ENCODE measurements at regions not wholly inside any gene's neighbourhood (a gene's known extent, or its start where the extent isn't known, plus 50 kb on each side); places are given as distances from the start of the nearest gene placed in this dataset.

- H3K9me3 Mint-ChIP-seq, result no peaks in the 10 kb centered on the region
- H3K36me3 Mint-ChIP-seq (ENCODE audit: low read depth), result no peaks in the 10 kb centered on the region
- ChIA-PET POLR2A (no interaction called here), CTCF (interaction anchor here (0.7 kb wide), 1 partner anchor 72 kb away, joined by 3 read pairs; no protein-coding TSS in a partner anchor)
- H3K4me1 Mint-ChIP-seq, result no peaks in the 10 kb centered on the region
- no peak overlapping the region for H3K27ac Mint-ChIP-seq
- no peaks in the 10 kb centered on the region for H3K27me3 Mint-ChIP-seq
- DNase-seq, result no peak
- H3K4me3 Mint-ChIP-seq, result no peak overlapping the region
Observed at GRCh38 chr12:66984077-66984476, 285.1 kb upstream of the CAND1 start.

GRCh38 chr12:66984962-66985361, 284.2 kb upstream of the CAND1 start:
- no peak overlapping the region for H3K4me3 Mint-ChIP-seq
- no peak for DNase-seq
- no peak overlapping the region for H3K27ac Mint-ChIP-seq
- H3K4me1 Mint-ChIP-seq, result no peaks in the 10 kb centered on the region
- POLR2A ChIA-PET, result no interaction called here
- no peaks in the 10 kb centered on the region for H3K9me3 Mint-ChIP-seq
- no peaks in the 10 kb centered on the region for H3K36me3 Mint-ChIP-seq (ENCODE audit: low read depth)
- CTCF ChIA-PET, result no interaction called here
- no peaks in the 10 kb centered on the region for H3K27me3 Mint-ChIP-seq

DNA sequence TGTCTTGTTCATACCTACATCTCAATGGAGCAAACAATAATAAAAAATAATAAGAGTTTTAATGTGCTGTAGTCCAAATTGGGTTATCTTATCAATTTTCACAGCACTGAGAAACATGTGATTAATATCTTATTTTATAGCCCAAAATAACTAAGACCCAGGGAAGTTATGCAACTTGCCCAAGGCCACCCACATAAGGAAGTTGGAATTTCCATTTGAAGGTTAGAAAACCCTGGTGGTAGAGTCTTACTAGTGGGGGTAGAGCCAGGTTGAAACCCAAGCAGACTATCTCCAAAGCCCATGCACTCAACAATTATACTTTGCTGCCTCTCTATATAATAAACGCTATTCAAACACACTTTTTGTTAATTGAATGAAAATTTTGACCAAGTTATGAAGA, 270.0 kb upstream of the CAND1 start:
- no peaks in the 10 kb centered on the region for H3K9me3 Mint-ChIP-seq
- no peaks in the 10 kb centered on the region for H3K36me3 Mint-ChIP-seq (ENCODE audit: low read depth)
- CTCF ChIA-PET, result no interaction called here
- no peaks in the 10 kb centered on the region for H3K27me3 Mint-ChIP-seq
- H3K27ac Mint-ChIP-seq, result no peak overlapping the region
- POLR2A ChIA-PET, result no interaction called here
- no peaks in the 10 kb centered on the region for H3K4me1 Mint-ChIP-seq
- no peak for DNase-seq
- no peak overlapping the region for H3K4me3 Mint-ChIP-seq

DNA sequence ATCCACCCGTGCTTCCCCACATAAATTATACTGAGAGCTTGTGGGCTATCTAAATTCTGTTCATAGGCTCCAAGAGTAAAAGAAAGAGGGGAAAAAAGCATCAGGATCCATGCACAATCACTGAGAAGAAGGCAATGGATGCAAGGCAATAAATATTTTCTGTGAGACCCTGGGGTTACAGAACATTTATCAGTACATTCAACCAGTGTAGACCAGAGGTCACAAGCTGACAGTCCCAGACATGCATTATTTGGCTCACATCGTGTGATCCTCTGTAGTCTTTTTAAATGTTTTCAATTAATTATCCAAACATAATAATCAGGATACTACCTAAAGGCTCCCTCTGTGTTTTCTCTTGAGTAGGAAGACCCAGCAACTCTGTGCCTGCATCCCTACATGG, 267.9 kb upstream of the CAND1 start:
- DNase-seq, result no peak
- Mint-ChIP-seq H3K4me1 (no peaks in the 10 kb centered on the region), H3K27me3 (no peaks in the 10 kb centered on the region), H3K36me3 (ENCODE audit: low read depth) (no peaks in the 10 kb centered on the region), H3K4me3 (no peak overlapping the region), H3K9me3 (no peaks in the 10 kb centered on the region), H3K27ac (no peak overlapping the region)
- POLR2A ChIA-PET, result no interaction called here
- CTCF ChIA-PET, result interaction anchor here (0.5 kb wide), 1 partner anchor 10 kb away, joined by 3 read pairs; no protein-coding TSS in a partner anchor

- Mint-ChIP-seq H3K27me3 (no peaks in the 10 kb centered on the region), H3K9me3 (no peaks in the 10 kb centered on the region), H3K4me1 (no peaks in the 10 kb centered on the region), H3K36me3 (ENCODE audit: low read depth) (no peaks in the 10 kb centered on the region), H3K4me3 (no peak overlapping the region), H3K27ac (no peak overlapping the region)
- DNase-seq, result no peak
- ChIA-PET POLR2A (no interaction called here), CTCF (no interaction called here)
Observed at GRCh38 chr12:67002720-67003119, 266.4 kb upstream of the CAND1 start.

- Mint-ChIP-seq H3K27me3 (no peaks in the 10 kb centered on the region), H3K27ac (no peak overlapping the region), H3K36me3 (ENCODE audit: low read depth) (no peaks in the 10 kb centered on the region), H3K4me3 (no peak overlapping the region), H3K9me3 (no peaks in the 10 kb centered on the region), H3K4me1 (no peaks in the 10 kb centered on the region)
- ChIA-PET CTCF (interaction anchor here (0.6 kb wide), 1 partner anchor 323 kb away, joined by 3 read pairs; no protein-coding TSS in a partner anchor), POLR2A (no interaction called here)
- no peak for DNase-seq
Observed at GRCh38 chr12:67006610-67007009, 262.5 kb upstream of the CAND1 start.

DNA sequence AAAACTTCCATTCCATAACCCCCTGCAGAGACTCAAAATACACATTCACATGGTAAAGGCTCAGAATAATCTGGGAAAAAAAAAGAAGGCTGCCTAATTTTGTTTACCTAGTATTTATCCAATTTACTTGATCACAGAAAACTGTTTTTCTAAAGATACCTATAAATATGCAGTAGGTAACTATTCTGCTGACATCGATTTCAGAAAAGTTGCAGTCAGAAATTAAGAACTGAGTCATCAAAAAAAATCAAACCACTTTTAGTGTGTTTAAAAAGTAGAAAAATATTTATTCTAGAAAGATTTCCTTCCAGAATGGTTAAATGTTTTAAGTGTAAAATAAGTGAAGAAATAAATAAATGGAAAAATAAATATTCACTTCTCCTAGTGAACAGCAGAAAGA, 254.5 kb upstream of the CAND1 start:
- Mint-ChIP-seq H3K36me3 (ENCODE audit: low read depth) (no peaks in the 10 kb centered on the region), H3K4me1 (no peaks in the 10 kb centered on the region), H3K27ac (no peak overlapping the region), H3K9me3 (no peaks in the 10 kb centered on the region), H3K4me3 (no peak overlapping the region), H3K27me3 (no peaks in the 10 kb centered on the region)
- ChIA-PET CTCF (no interaction called here), POLR2A (no interaction called here)
- DNase-seq, result no peak

- Mint-ChIP-seq H3K4me3 (no peak overlapping the region), H3K27ac (no peak overlapping the region), H3K27me3 (no peaks in the 10 kb centered on the region), H3K4me1 (no peaks in the 10 kb centered on the region), H3K36me3 (ENCODE audit: low read depth) (no peaks in the 10 kb centered on the region), H3K9me3 (no peaks in the 10 kb centered on the region)
- ChIA-PET CTCF (interaction anchor here (1.0 kb wide), 1 partner anchor 9 kb away, joined by 4 read pairs; no protein-coding TSS in a partner anchor), POLR2A (no interaction called here)
- DNase-seq, result no peak
Observed at GRCh38 chr12:67018105-67018504, 251.1 kb upstream of the CAND1 start.

DNA sequence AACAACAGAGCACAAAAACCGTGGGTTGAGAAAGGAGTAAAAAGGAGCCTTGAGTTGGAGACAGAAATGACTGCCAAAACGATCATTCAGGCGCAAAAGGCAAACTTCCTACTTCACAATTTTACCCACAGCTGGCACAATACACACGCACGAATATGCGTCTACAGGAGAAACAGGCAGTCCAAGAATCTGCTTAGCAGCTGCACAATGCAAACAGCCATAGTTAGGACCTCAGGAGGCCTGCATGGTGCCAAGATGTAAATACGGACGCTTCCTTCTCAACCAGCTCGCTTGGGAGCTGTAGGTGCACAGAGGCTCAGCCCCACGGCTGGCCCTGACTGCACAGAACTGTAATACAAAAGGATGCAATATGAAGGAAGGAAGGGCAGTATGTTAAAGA, 250.1 kb upstream of the CAND1 start:
- CTCF ChIA-PET, result no interaction called here
- Mint-ChIP-seq H3K9me3 (no peaks in the 10 kb centered on the region), H3K27me3 (peaks cover 2% of the 10 kb centered on the region), H3K36me3 (ENCODE audit: low read depth) (no peaks in the 10 kb centered on the region), H3K4me1 (no peaks in the 10 kb centered on the region), H3K27ac (no peak overlapping the region), H3K4me3 (no peak overlapping the region)
- POLR2A ChIA-PET, result no interaction called here
- no peak for DNase-seq

GRCh38 chr12:67025543-67026114, 243.5 kb upstream of the CAND1 start:
- ChIA-PET POLR2A (no interaction called here), CTCF (interaction anchor here (1.8 kb wide), 1 partner anchor 26 kb away, joined by 4 read pairs; no protein-coding TSS in a partner anchor)
- no peaks in the 10 kb centered on the region for H3K4me1 Mint-ChIP-seq
- H3K27ac Mint-ChIP-seq, result no peak overlapping the region
- no peak overlapping the region for H3K4me3 Mint-ChIP-seq
- H3K36me3 Mint-ChIP-seq (ENCODE audit: low read depth), result no peaks in the 10 kb centered on the region
- peaks cover 2% of the 10 kb centered on the region for H3K27me3 Mint-ChIP-seq
- peak; percentile 47 for DNase-seq
- H3K9me3 Mint-ChIP-seq, result no peaks in the 10 kb centered on the region

- Mint-ChIP-seq H3K36me3 (ENCODE audit: low read depth) (no peaks in the 10 kb centered on the region), H3K4me1 (no peaks in the 10 kb centered on the region), H3K27ac (no peak overlapping the region), H3K27me3 (peaks cover 2% of the 10 kb centered on the region), H3K9me3 (no peaks in the 10 kb centered on the region), H3K4me3 (no peak overlapping the region)
- ChIA-PET CTCF (interaction anchor here (1.8 kb wide), 1 partner anchor 25 kb away, joined by 4 read pairs; no protein-coding TSS in a partner anchor), POLR2A (no interaction called here)
- DNase-seq, result no peak
Observed at GRCh38 chr12:67026487-67027246, 242.5 kb upstream of the CAND1 start.

GRCh38 chr12:67028529-67028928, 240.6 kb upstream of the CAND1 start:
- Mint-ChIP-seq H3K9me3 (no peaks in the 10 kb centered on the region), H3K27ac (no peak overlapping the region), H3K4me1 (no peaks in the 10 kb centered on the region), H3K27me3 (no peaks in the 10 kb centered on the region), H3K4me3 (no peak overlapping the region), H3K36me3 (ENCODE audit: low read depth) (no peaks in the 10 kb centered on the region)
- ChIA-PET CTCF (no interaction called here), POLR2A (no interaction called here)
- no peak for DNase-seq

- Mint-ChIP-seq H3K4me3 (no peak overlapping the region), H3K4me1 (no peaks in the 10 kb centered on the region), H3K27me3 (no peaks in the 10 kb centered on the region), H3K36me3 (ENCODE audit: low read depth) (no peaks in the 10 kb centered on the region), H3K9me3 (no peaks in the 10 kb centered on the region), H3K27ac (no peak overlapping the region)
- ChIA-PET POLR2A (no interaction called here), CTCF (no interaction called here)
- DNase-seq, result no peak
Observed at GRCh38 chr12:67034110-67034879, 234.9 kb upstream of the CAND1 start.

Data from activated CD4-positive, alpha-beta T cell treated with anti-CD3 and anti-CD28 coated beads, Interleukin-2, amount 10 ng/mL, durations not matched to agents 7 days and 5 days (primary cell).